ENCODE measurements at regions not wholly inside any gene's neighbourhood (a gene's known extent, or its start where the extent isn't known, plus 50 kb on each side); places are given as distances from the start of the nearest gene placed in this dataset.

GRCh38 chr20:51162015-51162414 lies 139.1 kb upstream of the KCNG1 start:
- TF ChIP-seq CTCF (conservative IDR thresholded peaks at IDR 0.05 in 1 of 2, IDR thresholded peaks at IDR 0.05 in 1 of 2; ENCODE audit: low read depth in 1 of 2, low read length in 2 of 2) = no peak
- no peak for TF ChIP-seq EZH2 (IDR thresholded peaks at IDR 0.05; ENCODE audit: low read length, missing control alignments)

Data from fibroblast of lung (primary cell).